ENCODE measurements at regions not wholly inside any gene's neighbourhood (a gene's known extent, or its start where the extent isn't known, plus 50 kb on each side); places are given as distances from the start of the nearest gene placed in this dataset.

DNA sequence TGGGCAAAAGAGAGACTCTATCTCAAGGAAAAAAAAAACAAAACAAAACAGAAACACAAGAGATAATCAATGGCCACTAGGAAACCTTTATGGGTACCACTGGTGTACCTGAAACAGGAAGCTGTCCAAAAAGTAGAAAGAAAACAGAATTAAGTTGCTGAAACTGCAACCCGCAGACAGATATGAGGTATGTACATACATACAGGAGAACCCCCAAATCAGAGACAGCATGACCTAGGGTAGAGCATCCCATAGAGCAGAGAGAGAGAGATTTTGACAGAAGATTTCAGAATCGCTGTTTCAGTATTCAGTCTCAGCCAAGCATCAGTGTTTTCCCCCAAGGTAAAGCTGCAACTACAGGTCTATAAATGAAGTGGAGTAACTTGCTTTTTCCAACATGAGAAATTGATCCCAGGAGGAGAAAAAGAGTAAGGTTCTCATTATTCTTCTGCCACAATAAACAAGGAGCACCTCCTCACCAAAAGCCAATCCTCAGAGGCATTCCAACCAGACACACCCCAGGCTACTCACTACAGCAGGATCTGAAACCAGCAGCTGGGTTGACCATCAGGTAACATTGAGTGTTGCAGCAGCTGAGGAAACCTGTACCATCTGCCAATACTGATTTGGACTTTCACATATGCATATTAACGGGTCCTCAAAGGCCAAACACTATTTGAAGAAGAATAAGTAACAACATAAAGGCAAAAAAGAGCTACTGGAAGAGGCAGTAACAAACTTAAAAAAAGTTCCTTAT lies 630.0 kb downstream of the TAF11L14 start:
- no peak overlapping the region for H2BK12ac ChIP-seq (ENCODE audit: low read depth, low read length)
- no peak overlapping the region for H2BK120ac ChIP-seq (replicated peaks; ENCODE audit: low read depth, low read length)
- no peak overlapping the region for H4K5ac ChIP-seq (ENCODE audit: insufficient read length, low read depth, low read length)
- no peak overlapping the region for H2BK20ac ChIP-seq (ENCODE audit: low read length)
- no peak overlapping the region for H3K27ac ChIP-seq (ENCODE audit: low read depth, low read length)
- WGBS, 2 experiments (ENCODE audit: extremely low coverage in 1 of 2, insufficient coverage in 1 of 2, insufficient read length in 1 of 2, insufficient replicate concordance in 2 of 2, low coverage in 1 of 2, low lambda C conversion rate in 2 of 2, missing lambda C conversion rate in 1 of 2): 95% methylated on average over 3 of the region's 3 CpGs; no CpG with 5 or more reads in 1 of the 2 experiments
- FAIRE-seq (no peak), DNase-seq (ENCODE audit: low read depth in 1 of 2, low spot score in 2 of 2) (no peak)
- no peak overlapping the region for H3K23ac ChIP-seq (ENCODE audit: insufficient read length)
- no peak overlapping the region for H3K4me2 ChIP-seq (ENCODE audit: insufficient read depth in 1 of 2, low read depth in 2 of 2, low read length in 2 of 2)
- H3K4ac ChIP-seq (replicated peaks; ENCODE audit: insufficient read length, low read depth, low read length): no peak overlapping the region
- H3K18ac ChIP-seq (ENCODE audit: extremely low read depth, low read length): no peak overlapping the region
- H3K9ac ChIP-seq (replicated peaks in 1 of 4; ENCODE audit: extremely low read depth in 1 of 4, low read depth in 3 of 4, low read length in 3 of 4): no peak overlapping the region
- H2AFZ ChIP-seq (ENCODE audit: low read length): no peak overlapping the region
- H4K91ac ChIP-seq (replicated peaks; ENCODE audit: insufficient read length, low read length): no peak overlapping the region
- no peaks in the 10 kb centered on the region for H3K9me3 ChIP-seq (ENCODE audit: insufficient read depth in 2 of 2, low read depth in 1 of 2, low read length in 1 of 2)
- H4K8ac ChIP-seq (ENCODE audit: extremely low read depth, insufficient read depth, low read length): no peak overlapping the region
- no peak overlapping the region for H3K4me3 ChIP-seq (ENCODE audit: extremely low read depth in 1 of 4, insufficient read depth in 2 of 4, low read depth in 3 of 4, low read length in 4 of 4)
- H3K79me1 ChIP-seq (ENCODE audit: low read depth, low read length): no peaks in the 10 kb centered on the region
- no peaks in the 10 kb centered on the region for H3K27me3 ChIP-seq (replicated peaks in 1 of 4; ENCODE audit: control insufficient read depth in 3 of 4, extremely low read depth in 1 of 4, insufficient read depth in 3 of 4, low read length in 3 of 4)
- no peak overlapping the region for H3K14ac ChIP-seq (ENCODE audit: insufficient read length)
- no peaks in the 10 kb centered on the region for H3K79me2 ChIP-seq (ENCODE audit: control insufficient read depth in 1 of 2, insufficient read depth in 2 of 2, low read length in 2 of 2)
- TF ChIP-seq GABPA (IDR thresholded peaks at IDR 0.05; ENCODE audit: borderline replicate concordance, insufficient read depth, low read length): no peak
- no peak overlapping the region for H2BK5ac ChIP-seq (ENCODE audit: low read depth, low read length)
- H2BK15ac ChIP-seq (ENCODE audit: low read length): no peak overlapping the region
- CTCF ChIA-PET (ENCODE audit: partially characterized antibody): interaction anchor here (0.7 kb wide), 1 partner anchor 1228 kb away, joined by 3 read pairs; no protein-coding TSS in a partner anchor
- H4K20me1 ChIP-seq (replicated peaks in 1 of 2; ENCODE audit: control insufficient read depth in 1 of 2, insufficient read depth in 2 of 2, low read length in 2 of 2): no peaks in the 10 kb centered on the region
- POLR2A ChIA-PET (ENCODE audit: partially characterized antibody): no interaction called here
- no peaks in the 10 kb centered on the region for H3K23me2 ChIP-seq (ENCODE audit: low read depth, low read length)
- H3K4me1 ChIP-seq (replicated peaks in 1 of 4; ENCODE audit: control insufficient read depth in 3 of 4, insufficient read depth in 4 of 4, low read length in 3 of 4): no peaks in the 10 kb centered on the region
- no peak overlapping the region for H3K56ac ChIP-seq (replicated peaks; ENCODE audit: insufficient read length, low read depth, low read length)
- no peak overlapping the region for H2AK5ac ChIP-seq (ENCODE audit: low read depth, low read length)
- no peaks in the 10 kb centered on the region for H3K36me3 ChIP-seq (ENCODE audit: control insufficient read depth in 2 of 4, insufficient read depth in 4 of 4, low read length in 3 of 4)

Data from H1 (cell line).